SK-N-SH (cell line): ENCODE measurements at regions not wholly inside any gene's neighbourhood (a gene's known extent, or its start where the extent isn't known, plus 50 kb on each side); places are given as distances from the start of the nearest gene placed in this dataset.

ENCODE experiments used
- CTCF ChIA-PET: fragments of 300-600, 350-600 bp; formaldehyde crosslinking; extraction: SDS; loops from one replicate; lab custom pipeline; 2021; lab: Yijun Ruan, JAX
- POLR2A ChIA-PET: fragments of 350-600 bp; sonication (Branson Sonifier 250); formaldehyde crosslinking; extraction: SDS; loops from one replicate; lab custom pipeline; 2020; ENCODE audit warnings: antibody characterized with exemption, inconsistent platforms; lab: Yijun Ruan, JAX
- DNase-seq: peaks from one replicate; pipeline ENCODE4 v3.0.0; 2012
- H2AFZ ChIP-seq: fragments of 200-600 bp; sonication (generic); 2 replicates; pipeline ENCODE4 v1.8.1; 2016; ENCODE audit warnings: antibody characterized with exemption, mild to moderate bottlenecking, low read depth
- H3F3A ChIP-seq: fragments of 200-600 bp; sonication (generic); replicated peaks from 2 replicates; pipeline ENCODE3; 2016; ENCODE audit warnings: antibody characterized with exemption, mild to moderate bottlenecking; ENCODE audit not compliant: insufficient read depth
- H3K27ac ChIP-seq, 2 experiments: fragments of 200-500 bp in 1 of 2; fragments of 200-600 bp in 1 of 2; sonication (Bioruptor generic) in 1 of 2; sonication (generic), shearing (Covaris generic) in 1 of 2; 2 replicates each; pipeline versions ENCODE4 v1.5.1 to v1.6.1; 2014 to 2016; ENCODE audit warnings: low read depth in 2 of 2, inconsistent platforms in 1 of 2, low read length in 1 of 2, mild to moderate bottlenecking in 1 of 2, mixed read lengths in 1 of 2
- H3K27me3 ChIP-seq: fragments of 200-600 bp; sonication (generic), shearing (Covaris generic); 2 replicates; pipeline ENCODE4 v1.6.1; 2016; ENCODE audit warnings: mixed run types; ENCODE audit not compliant: insufficient read depth
- H3K36me3 ChIP-seq, 2 experiments: fragments of 200-500 bp in 1 of 2; fragments of 200-600 bp in 1 of 2; sonication (Bioruptor generic) in 1 of 2; sonication (generic) in 1 of 2; replicated peaks in 1 of 2; 2 replicates each; pipeline versions ENCODE3 to v1.5.1; 2014 to 2016; ENCODE audit warnings: low read length in 1 of 2, mild to moderate bottlenecking in 1 of 2; ENCODE audit not compliant: insufficient read depth in 2 of 2, control insufficient read depth in 1 of 2
- H3K4me1 ChIP-seq, 2 experiments: fragments of 200-500 bp in 1 of 2; fragments of 200-600 bp in 1 of 2; sonication (Bioruptor generic) in 1 of 2; sonication (generic), shearing (Covaris generic) in 1 of 2; 2 replicates each; pipeline versions ENCODE4 v1.5.1 to v1.6.1; 2014 to 2016; ENCODE audit warnings: low read depth in 1 of 2, low read length in 1 of 2, mixed run types in 1 of 2; ENCODE audit not compliant: insufficient read depth in 2 of 2, control insufficient read depth in 1 of 2
- H3K4me2 ChIP-seq: fragments of 200-600 bp; sonication (generic), shearing (Covaris generic); 2 replicates; pipeline ENCODE4 v1.6.1; 2017; ENCODE audit warnings: mixed run types
- H3K4me3 ChIP-seq, 2 experiments: fragments of 200-500 bp in 1 of 2; fragments of 200-600 bp in 1 of 2; sonication (Bioruptor generic) in 1 of 2; sonication (generic), shearing (Covaris generic) in 1 of 2; 2 replicates each; pipeline versions ENCODE4 v1.5.1 to v1.8.1; 2014 to 2016; ENCODE audit warnings: low read depth in 2 of 2, inconsistent platforms in 1 of 2, low read length in 1 of 2, mild to moderate bottlenecking in 1 of 2, mixed read lengths in 1 of 2, moderate library complexity in 1 of 2
- H3K79me2 ChIP-seq: fragments of 200-600 bp; sonication (generic); 2 replicates; pipeline ENCODE4 v1.8.1; 2017; ENCODE audit warnings: mild to moderate bottlenecking; ENCODE audit not compliant: insufficient read depth
- H3K9ac ChIP-seq: fragments of 200-600 bp; sonication (generic); 2 replicates; pipeline ENCODE4 v1.6.1; 2017; ENCODE audit warnings: mixed run types
- H3K9me2 ChIP-seq: fragments of 200-600 bp; sonication (generic); 2 replicates; pipeline ENCODE4 v1.6.1; 2017; ENCODE audit warnings: mixed run types
- H3K9me3 ChIP-seq: fragments of 200-600 bp; sonication (generic); 2 replicates; pipeline ENCODE4 v1.6.1; 2017; ENCODE audit warnings: mixed run types, mild to moderate bottlenecking, moderate library complexity
- H4K20me1 ChIP-seq: fragments of 200-600 bp; sonication (generic); 2 replicates; pipeline ENCODE4 v1.6.1; 2017; ENCODE audit warnings: mild to moderate bottlenecking, mixed run types; ENCODE audit not compliant: insufficient read depth
- CHD2 ChIP-seq: fragments of 150-350 bp; IDR thresholded peaks from 2 replicates; pipeline ENCODE4 v1.6.1; 2018; ENCODE audit warnings: low read length; ENCODE audit not compliant: partially characterized antibody
- ELF1 ChIP-seq: IDR thresholded peaks from 2 replicates; pipeline ENCODE4 v1.4.0; 2012
- EZH2phosphoT487 ChIP-seq: fragments of 200-600 bp; sonication (generic); IDR thresholded peaks from 2 replicates; pipeline ENCODE4 v1.6.1; 2017; ENCODE audit warnings: low read depth, mixed run types, mild to moderate bottlenecking, antibody characterized with exemption, moderate library complexity, borderline replicate concordance
- FOSL2 ChIP-seq: IDR thresholded peaks from 2 replicates; pipeline ENCODE4 v1.4.0; 2012; ENCODE audit warnings: low read depth, mild to moderate bottlenecking, moderate library complexity, borderline replicate concordance
- FOXJ3 ChIP-seq: sonication (generic); formaldehyde crosslinking; IDR thresholded peaks from 2 replicates; pipeline ENCODE4 v1.5.1; 2020; ENCODE audit warnings: mild to moderate bottlenecking, missing genetic modification reagents
- FOXM1 ChIP-seq: IDR thresholded peaks from 2 replicates; pipeline ENCODE4 v1.4.0; 2012; ENCODE audit warnings: low read depth, mild to moderate bottlenecking
- GABPA ChIP-seq: IDR thresholded peaks from 2 replicates; pipeline ENCODE4 v1.4.0; 2012; ENCODE audit warnings: low read depth, mild to moderate bottlenecking
- GATA2 ChIP-seq: sonication (generic); formaldehyde crosslinking; IDR thresholded peaks from 2 replicates; pipeline ENCODE4 v1.5.0; 2020; ENCODE audit warnings: mild to moderate bottlenecking, missing genetic modification reagents
- IRF3 ChIP-seq: fragments of 150-350 bp; IDR thresholded peaks from 2 replicates; pipeline ENCODE4 v1.6.1; 2016; ENCODE audit warnings: mild to moderate bottlenecking, low read depth, low read length
- JUND ChIP-seq: IDR thresholded peaks from 2 replicates; pipeline ENCODE4 v1.4.0; 2012
- MEF2A ChIP-seq: IDR thresholded peaks from 2 replicates; pipeline ENCODE4 v1.4.0; 2012; ENCODE audit warnings: low read depth, borderline replicate concordance
- MXI1 ChIP-seq: IDR thresholded peaks from 2 replicates; pipeline ENCODE4 v1.6.1; 2012; ENCODE audit warnings: mild to moderate bottlenecking, low read depth, low read length, improper control_type of control experiment
- NFIC ChIP-seq: IDR thresholded peaks from 2 replicates; pipeline ENCODE4 v1.4.0; 2012; ENCODE audit warnings: borderline replicate concordance
- NRF1 ChIP-seq: IDR thresholded peaks from 2 replicates; pipeline ENCODE4 v1.6.1; 2012; ENCODE audit warnings: low read depth, mild to moderate bottlenecking, low read length
- PBX3 ChIP-seq: IDR thresholded peaks from 2 replicates; pipeline ENCODE4; 2012
- POLR2AphosphoS5 ChIP-seq: IDR thresholded peaks from 2 replicates; pipeline ENCODE4 v1.6.1; 2012; ENCODE audit warnings: low read depth, low read length
- RAD21 ChIP-seq: IDR thresholded peaks from 2 replicates; pipeline ENCODE4 v1.6.1; 2012; ENCODE audit warnings: mild to moderate bottlenecking, low read length
- RCOR1 ChIP-seq: fragments of 150-350 bp; IDR thresholded peaks from 2 replicates; pipeline ENCODE4 v1.6.1; 2017; ENCODE audit warnings: antibody characterized with exemption, low read length
- RFX5 ChIP-seq: IDR thresholded peaks from 2 replicates; pipeline ENCODE4 v1.6.1; 2012; ENCODE audit warnings: mild to moderate bottlenecking, improper control_type of control experiment, low read length
- RXRA ChIP-seq: IDR thresholded peaks from 2 replicates; pipeline ENCODE4 v1.4.0; 2012; ENCODE audit warnings: low read depth, mild to moderate bottlenecking, borderline replicate concordance
- SIN3A ChIP-seq: IDR thresholded peaks from 2 replicates; pipeline ENCODE4 v1.6.1; 2012; ENCODE audit warnings: low read depth, mild to moderate bottlenecking, low read length, moderate library complexity, borderline replicate concordance
- SMC3 ChIP-seq: IDR thresholded peaks from 2 replicates; pipeline ENCODE4 v1.6.1; 2012; ENCODE audit warnings: low read depth, low read length, improper control_type of control experiment
- TAF1 ChIP-seq: IDR thresholded peaks from 2 replicates; pipeline ENCODE4 v1.6.1; 2012; ENCODE audit warnings: low read depth, mild to moderate bottlenecking, low read length, moderate library complexity, borderline replicate concordance
- TCF12 ChIP-seq: IDR thresholded peaks from 2 replicates; pipeline ENCODE4 v1.4.0; 2012
- TEAD4 ChIP-seq: IDR thresholded peaks from 2 replicates; pipeline ENCODE4 v1.4.0; 2012; ENCODE audit warnings: mild to moderate bottlenecking, borderline replicate concordance; ENCODE audit not compliant: insufficient read depth
- YY1 ChIP-seq: IDR thresholded peaks from 2 replicates; pipeline ENCODE4 v1.4.0; 2012; ENCODE audit warnings: low read depth, mild to moderate bottlenecking
- WGBS: methylation state at CpG from one replicate; pipeline ENCODE4 v1.1.6; 2017; ENCODE audit warnings: low lambda C conversion rate; 5-methylcytosine and 5-hydroxymethylcytosine counted together
- TF ChIP-seq, protein P1 (sequence below): IDR thresholded peaks from 2 replicates; pipeline ENCODE4 v1.4.0; 2012; ENCODE audit warnings: low read depth
- TF ChIP-seq, protein P2 (sequence below): fragments of 150-350 bp; IDR thresholded peaks from 2 replicates; pipeline ENCODE4 v1.6.1; 2017; ENCODE audit warnings: antibody characterized with exemption, low read length, low read depth, borderline replicate concordance
- TF ChIP-seq, protein P3 (sequence below): fragments of 200-600 bp; sonication (generic); IDR thresholded peaks from 2 replicates; pipeline ENCODE4 v1.6.1; 2017; ENCODE audit warnings: antibody characterized with exemption, mild to moderate bottlenecking, moderate library complexity

DNA sequence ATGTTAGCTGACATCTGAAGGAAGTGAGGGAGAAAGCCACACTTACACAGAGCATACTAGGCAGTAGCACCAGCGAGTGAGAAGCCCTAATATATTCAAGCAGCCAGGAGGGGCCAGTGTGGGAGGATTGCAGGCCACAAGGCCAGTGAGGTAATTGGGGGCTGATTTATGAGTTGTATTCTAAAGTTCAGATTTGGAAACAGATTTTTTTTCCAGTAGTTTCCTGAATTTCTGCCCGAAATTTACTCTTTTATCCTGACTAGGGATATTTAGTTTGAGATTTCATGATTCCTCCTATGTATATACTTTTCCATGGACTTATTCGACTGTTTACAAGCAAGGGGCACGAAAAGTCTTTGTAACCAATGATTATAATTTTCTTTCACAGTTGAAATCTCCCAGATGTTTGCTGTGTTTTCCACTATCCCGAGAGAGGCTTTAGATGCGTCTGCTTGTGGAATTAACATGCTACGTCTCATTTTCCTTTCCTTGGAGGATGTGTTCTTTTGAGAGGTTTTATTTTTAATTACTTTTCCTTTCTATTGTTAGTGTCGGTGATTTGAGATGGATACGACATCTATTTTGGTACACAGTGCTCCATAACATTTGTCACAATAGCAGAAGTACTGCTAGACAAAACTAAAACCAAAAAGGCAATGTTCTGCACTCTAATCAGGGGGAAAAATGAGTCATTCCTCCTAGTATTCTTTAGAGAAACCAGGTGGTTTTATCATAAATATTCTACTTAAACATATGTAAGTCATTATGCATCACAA, 356.3 kb upstream of the HSF2 start:
- no peaks in the 10 kb centered on the region for H3K27me3 ChIP-seq
- H3F3A ChIP-seq, result no peaks in the 10 kb centered on the region
- ChIA-PET POLR2A (no interaction called here), CTCF (interaction anchor here (1.0 to 1.5 kb wide), 2 partner anchors 16 to 612 kb away, joined by 3 read pairs; no protein-coding TSS in a partner anchor)
- 56% methylated on average over 9 of the region's 9 CpGs for WGBS
- H3K27ac ChIP-seq, result no peak overlapping the region
- no peak overlapping the region for H3K4me3 ChIP-seq
- DNase-seq, result no peak
- no peak overlapping the region for H3K4me2 ChIP-seq
- no peaks in the 10 kb centered on the region; a peak in 1 of 4 replicates for H3K4me1 ChIP-seq
- H3K79me2 ChIP-seq, result no peaks in the 10 kb centered on the region
- H3K9me3 ChIP-seq, result no peaks in the 10 kb centered on the region
- no peak overlapping the region for H3K9ac ChIP-seq
- no peaks in the 10 kb centered on the region for H3K9me2 ChIP-seq
- no peaks in the 10 kb centered on the region for H4K20me1 ChIP-seq
- H2AFZ ChIP-seq, result no peak overlapping the region
- no peaks in the 10 kb centered on the region for H3K36me3 ChIP-seq
- TF ChIP-seq SMC3, result no peak
- TF ChIP-seq FOXJ3, result no peak
- TF ChIP-seq RXRA, result no peak
- TF ChIP-seq TEAD4, result no peak
- TF ChIP-seq ELF1, result no peak
- TF ChIP-seq, protein P1, sequence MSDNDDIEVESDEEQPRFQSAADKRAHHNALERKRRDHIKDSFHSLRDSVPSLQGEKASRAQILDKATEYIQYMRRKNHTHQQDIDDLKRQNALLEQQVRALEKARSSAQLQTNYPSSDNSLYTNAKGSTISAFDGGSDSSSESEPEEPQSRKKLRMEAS, result no peak
- no peak for TF ChIP-seq SIN3A
- no peak for TF ChIP-seq GATA2
- TF ChIP-seq, protein P2, sequence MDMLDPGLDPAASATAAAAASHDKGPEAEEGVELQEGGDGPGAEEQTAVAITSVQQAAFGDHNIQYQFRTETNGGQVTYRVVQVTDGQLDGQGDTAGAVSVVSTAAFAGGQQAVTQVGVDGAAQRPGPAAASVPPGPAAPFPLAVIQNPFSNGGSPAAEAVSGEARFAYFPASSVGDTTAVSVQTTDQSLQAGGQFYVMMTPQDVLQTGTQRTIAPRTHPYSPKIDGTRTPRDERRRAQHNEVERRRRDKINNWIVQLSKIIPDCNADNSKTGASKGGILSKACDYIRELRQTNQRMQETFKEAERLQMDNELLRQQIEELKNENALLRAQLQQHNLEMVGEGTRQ, result no peak
- no peak for TF ChIP-seq RAD21
- no peak for TF ChIP-seq FOXM1
- TF ChIP-seq, protein P3, sequence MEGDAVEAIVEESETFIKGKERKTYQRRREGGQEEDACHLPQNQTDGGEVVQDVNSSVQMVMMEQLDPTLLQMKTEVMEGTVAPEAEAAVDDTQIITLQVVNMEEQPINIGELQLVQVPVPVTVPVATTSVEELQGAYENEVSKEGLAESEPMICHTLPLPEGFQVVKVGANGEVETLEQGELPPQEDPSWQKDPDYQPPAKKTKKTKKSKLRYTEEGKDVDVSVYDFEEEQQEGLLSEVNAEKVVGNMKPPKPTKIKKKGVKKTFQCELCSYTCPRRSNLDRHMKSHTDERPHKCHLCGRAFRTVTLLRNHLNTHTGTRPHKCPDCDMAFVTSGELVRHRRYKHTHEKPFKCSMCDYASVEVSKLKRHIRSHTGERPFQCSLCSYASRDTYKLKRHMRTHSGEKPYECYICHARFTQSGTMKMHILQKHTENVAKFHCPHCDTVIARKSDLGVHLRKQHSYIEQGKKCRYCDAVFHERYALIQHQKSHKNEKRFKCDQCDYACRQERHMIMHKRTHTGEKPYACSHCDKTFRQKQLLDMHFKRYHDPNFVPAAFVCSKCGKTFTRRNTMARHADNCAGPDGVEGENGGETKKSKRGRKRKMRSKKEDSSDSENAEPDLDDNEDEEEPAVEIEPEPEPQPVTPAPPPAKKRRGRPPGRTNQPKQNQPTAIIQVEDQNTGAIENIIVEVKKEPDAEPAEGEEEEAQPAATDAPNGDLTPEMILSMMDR, result no peak
- TF ChIP-seq YY1, result no peak
- no peak for TF ChIP-seq NRF1
- no peak for TF ChIP-seq MXI1
- TF ChIP-seq MEF2A, result no peak
- no peak for TF ChIP-seq RCOR1
- TF ChIP-seq CHD2, result no peak
- TF ChIP-seq FOSL2, result 0 out of 2 replicates have a peak, but pooled peaks have one; percentile 8
- no peak for TF ChIP-seq POLR2AphosphoS5
- TF ChIP-seq RFX5, result no peak
- TF ChIP-seq TCF12, result peak; percentile 71
- TF ChIP-seq TAF1, result no peak
- TF ChIP-seq EZH2phosphoT487, result no peak
- TF ChIP-seq GABPA, result no peak
- no peak for TF ChIP-seq NFIC
- TF ChIP-seq JUND, result peak; percentile 21; the same call in 1 of the 2 replicates
- 0 out of 2 replicates have a peak, but pooled peaks have one; percentile 11 for TF ChIP-seq PBX3
- no peak for TF ChIP-seq IRF3
